ENCODE measurements at regions not wholly inside any gene's neighbourhood (a gene's known extent, or its start where the extent isn't known, plus 50 kb on each side); places are given as distances from the start of the nearest gene placed in this dataset.

GRCh38 chr11:122513328-122513727 lies 142.2 kb upstream of the UBASH3B start:
- ATAC-seq (replicated peaks in 1 of 2), result no peak
- no peak for DNase-seq
- H3K4me1 Mint-ChIP-seq (ENCODE audit: low read depth), result no peaks in the 10 kb centered on the region
- H3K9me3 Mint-ChIP-seq, result no peaks in the 10 kb centered on the region
- H3K27me3 Mint-ChIP-seq (ENCODE audit: low read depth), result no peaks in the 10 kb centered on the region
- no peak overlapping the region for H3K27ac Mint-ChIP-seq
- H3K36me3 Mint-ChIP-seq (ENCODE audit: insufficient read depth in 2 of 2), result no peaks in the 10 kb centered on the region
- H3K4me3 Mint-ChIP-seq, result no peak overlapping the region

- ATAC-seq (replicated peaks in 1 of 2) (no peak), DNase-seq (no peak)
- no peaks in the 10 kb centered on the region for H3K36me3 Mint-ChIP-seq (ENCODE audit: insufficient read depth in 2 of 2)
- H3K4me3 Mint-ChIP-seq, result no peak overlapping the region
- no peak overlapping the region for H3K27ac Mint-ChIP-seq
- no peaks in the 10 kb centered on the region for H3K9me3 Mint-ChIP-seq
- no peaks in the 10 kb centered on the region for H3K27me3 Mint-ChIP-seq (ENCODE audit: low read depth)
- H3K4me1 Mint-ChIP-seq (ENCODE audit: low read depth), result no peaks in the 10 kb centered on the region
These were observed 142.8 kb upstream of the UBASH3B start for GRCh38 chr11:122512688-122513087.

GRCh38 chr11:122509899-122510298 lies 145.6 kb upstream of the UBASH3B start:
- Mint-ChIP-seq H3K36me3 (ENCODE audit: insufficient read depth in 2 of 2) (no peaks in the 10 kb centered on the region), H3K27ac (no peak overlapping the region), H3K4me1 (ENCODE audit: low read depth) (no peaks in the 10 kb centered on the region), H3K9me3 (no peaks in the 10 kb centered on the region), H3K27me3 (ENCODE audit: low read depth) (peaks cover 20% of the 10 kb centered on the region), H3K4me3 (no peak overlapping the region)
- DNase-seq, result no peak
- no peak for ATAC-seq (replicated peaks in 1 of 2)

GRCh38 chr11:122509091-122509490 lies 146.4 kb upstream of the UBASH3B start:
- no peak overlapping the region for H3K4me3 Mint-ChIP-seq

GRCh38 chr11:122505304-122506006 lies 150.1 kb upstream of the UBASH3B start:
- DNase-seq (peak; percentile 49 to 69), ATAC-seq (replicated peaks in 1 of 2) (peak; percentile 78 to 79)
- no peak overlapping the region for H3K27ac Mint-ChIP-seq
- H3K9me3 Mint-ChIP-seq, result no peaks in the 10 kb centered on the region
- H3K4me1 Mint-ChIP-seq (ENCODE audit: low read depth), result no peaks in the 10 kb centered on the region
- no peaks in the 10 kb centered on the region for H3K36me3 Mint-ChIP-seq (ENCODE audit: insufficient read depth in 2 of 2)
- no peak overlapping the region for H3K4me3 Mint-ChIP-seq
- H3K27me3 Mint-ChIP-seq (ENCODE audit: low read depth), result peaks cover 23% of the 10 kb centered on the region

More at GRCh38 chr11:122509091-122509490, 146.4 kb upstream of the UBASH3B start:
- Mint-ChIP-seq H3K36me3 (ENCODE audit: insufficient read depth in 2 of 2) (no peaks in the 10 kb centered on the region), H3K4me1 (ENCODE audit: low read depth) (no peaks in the 10 kb centered on the region), H3K9me3 (no peaks in the 10 kb centered on the region), H3K27me3 (ENCODE audit: low read depth) (peaks cover 23% of the 10 kb centered on the region), H3K27ac (no peak overlapping the region)
- ATAC-seq (replicated peaks in 1 of 2) (no peak), DNase-seq (no peak)

GRCh38 chr11:122494221-122494620 lies 161.3 kb upstream of the UBASH3B start:
- DNase-seq (no peak), ATAC-seq (replicated peaks in 1 of 2) (no peak)
- Mint-ChIP-seq H3K4me3 (no peak overlapping the region), H3K36me3 (ENCODE audit: insufficient read depth in 2 of 2) (no peaks in the 10 kb centered on the region), H3K9me3 (no peaks in the 10 kb centered on the region), H3K27ac (no peak overlapping the region), H3K4me1 (ENCODE audit: low read depth) (no peaks in the 10 kb centered on the region), H3K27me3 (ENCODE audit: low read depth) (peaks cover 10% of the 10 kb centered on the region)

GRCh38 chr11:122491509-122491908 lies 164.0 kb upstream of the UBASH3B start:
- Mint-ChIP-seq H3K27ac (no peak overlapping the region), H3K4me1 (ENCODE audit: low read depth) (no peaks in the 10 kb centered on the region)
- no peak for ATAC-seq (replicated peaks in 1 of 2)

GRCh38 chr11:122488892-122489706 lies 166.4 kb upstream of the UBASH3B start:
- Mint-ChIP-seq H3K9me3 (peaks cover 0 to 2% of the 10 kb centered on the region in 2 donors), H3K4me3 (no peak overlapping the region), H3K27me3 (ENCODE audit: low read depth) (peaks cover 10% of the 10 kb centered on the region), H3K36me3 (ENCODE audit: insufficient read depth in 2 of 2) (no peaks in the 10 kb centered on the region), H3K27ac (no peak overlapping the region), H3K4me1 (ENCODE audit: low read depth) (no peaks in the 10 kb centered on the region)
- ATAC-seq (replicated peaks in 1 of 2), result no peak
- DNase-seq, result no peak

More at GRCh38 chr11:122491509-122491908, 164.0 kb upstream of the UBASH3B start:
- Mint-ChIP-seq H3K4me3 (no peak overlapping the region), H3K9me3 (no peaks in the 10 kb centered on the region), H3K27me3 (ENCODE audit: low read depth) (peaks cover 10% of the 10 kb centered on the region), H3K36me3 (ENCODE audit: insufficient read depth in 2 of 2) (no peaks in the 10 kb centered on the region)
- DNase-seq, result no peak

- peaks cover 2 to 5% of the 10 kb centered on the region in 2 donors for H3K36me3 Mint-ChIP-seq (ENCODE audit: insufficient read depth in 2 of 2)
These were observed 167.9 kb upstream of the UBASH3B start for GRCh38 chr11:122487669-122488068.

GRCh38 chr11:122486793-122487495 lies 168.6 kb upstream of the UBASH3B start:
- peaks cover 3 to 12% of the 10 kb centered on the region in 2 donors for H3K9me3 Mint-ChIP-seq
- H3K36me3 Mint-ChIP-seq (ENCODE audit: insufficient read depth in 2 of 2), result peaks cover 2 to 5% of the 10 kb centered on the region in 2 donors
- ATAC-seq (replicated peaks in 1 of 2) (no peak), DNase-seq (no peak)
- H3K27ac Mint-ChIP-seq, result no peak overlapping the region
- H3K4me1 Mint-ChIP-seq (ENCODE audit: low read depth), result no peaks in the 10 kb centered on the region
- H3K4me3 Mint-ChIP-seq, result no peak overlapping the region
- H3K27me3 Mint-ChIP-seq (ENCODE audit: low read depth), result peaks cover 3% of the 10 kb centered on the region

More at GRCh38 chr11:122487669-122488068, 167.9 kb upstream of the UBASH3B start:
- H3K4me1 Mint-ChIP-seq (ENCODE audit: low read depth), result no peaks in the 10 kb centered on the region
- H3K9me3 Mint-ChIP-seq, result peaks cover 3 to 9% of the 10 kb centered on the region in 2 donors
- no peak for ATAC-seq (replicated peaks in 1 of 2)
- H3K27me3 Mint-ChIP-seq (ENCODE audit: low read depth), result peaks cover 10% of the 10 kb centered on the region
- H3K27ac Mint-ChIP-seq, result no peak overlapping the region
- H3K4me3 Mint-ChIP-seq, result no peak overlapping the region
- DNase-seq, result no peak

GRCh38 chr11:122478986-122479385 lies 176.5 kb upstream of the UBASH3B start:
- H3K27ac Mint-ChIP-seq, result no peak overlapping the region
- H3K27me3 Mint-ChIP-seq (ENCODE audit: low read depth), result peaks cover 6% of the 10 kb centered on the region
- peaks cover 3 to 15% of the 10 kb centered on the region in 2 donors for H3K9me3 Mint-ChIP-seq
- ATAC-seq (replicated peaks in 1 of 2) (no peak), DNase-seq (no peak)
- H3K4me1 Mint-ChIP-seq (ENCODE audit: low read depth), result no peaks in the 10 kb centered on the region
- H3K36me3 Mint-ChIP-seq (ENCODE audit: insufficient read depth in 2 of 2), result peaks cover 4 to 5% of the 10 kb centered on the region in 2 donors
- H3K4me3 Mint-ChIP-seq, result no peak overlapping the region

GRCh38 chr11:122468965-122469364 lies 186.6 kb upstream of the UBASH3B start:
- Mint-ChIP-seq H3K4me3 (no peak overlapping the region), H3K9me3 (peaks cover 3 to 4% of the 10 kb centered on the region in 2 donors), H3K27me3 (ENCODE audit: low read depth) (peaks cover 5% of the 10 kb centered on the region), H3K4me1 (ENCODE audit: low read depth) (no peaks in the 10 kb centered on the region), H3K36me3 (ENCODE audit: insufficient read depth in 2 of 2) (peaks cover 0 to 2% of the 10 kb centered on the region in 2 donors), H3K27ac (no peak overlapping the region)
- no peak for ATAC-seq (replicated peaks in 1 of 2)
- DNase-seq, result no peak

- peaks cover 5% of the 10 kb centered on the region for H3K27me3 Mint-ChIP-seq (ENCODE audit: low read depth)
- ATAC-seq (replicated peaks in 1 of 2) (no peak), DNase-seq (no peak)
- no peak overlapping the region for H3K4me3 Mint-ChIP-seq
- H3K36me3 Mint-ChIP-seq (ENCODE audit: insufficient read depth in 2 of 2), result peaks cover 5 to 10% of the 10 kb centered on the region in 2 donors
- H3K27ac Mint-ChIP-seq, result no peak overlapping the region
- peaks cover 8 to 17% of the 10 kb centered on the region in 2 donors for H3K9me3 Mint-ChIP-seq
- no peaks in the 10 kb centered on the region for H3K4me1 Mint-ChIP-seq (ENCODE audit: low read depth)
These were observed 192.0 kb upstream of the UBASH3B start for GRCh38 chr11:122463530-122463929.

All from activated T-cell treated with anti-CD3 and anti-CD28 coated beads, Interleukin-2, amount 50 U/mL, for 72 hours (primary cell).